ENCODE measurements at regions not wholly inside any gene's neighbourhood (a gene's known extent, or its start where the extent isn't known, plus 50 kb on each side); places are given as distances from the start of the nearest gene placed in this dataset.

- Histone ChIP-seq H3K9me2 (ENCODE audit: insufficient read depth) (no peaks in the 10 kb centered on the region), H3K4me3 (no peak overlapping the region), H3K27ac (no peak overlapping the region), H3K36me3 (ENCODE audit: low read depth) (no peaks in the 10 kb centered on the region; the same call in 1 of the 2 replicates), H3K27me3 (replicated peaks; ENCODE audit: insufficient read depth) (no peaks in the 10 kb centered on the region), H3K4me1 (ENCODE audit: insufficient read depth) (no peaks in the 10 kb centered on the region), H3F3A (ENCODE audit: insufficient read depth) (no peaks in the 10 kb centered on the region), H4K20me1 (ENCODE audit: insufficient read depth) (no peaks in the 10 kb centered on the region), H3K9ac (no peak overlapping the region), H3K9me3 (ENCODE audit: low read depth) (no peaks in the 10 kb centered on the region), H3K4me2 (ENCODE audit: unreplicated experiment) (no peak overlapping the region), H2AFZ (no peak overlapping the region), H3K79me2 (ENCODE audit: insufficient read depth) (no peaks in the 10 kb centered on the region)
- 33 to 35% methylated on average over 5 of the region's 5 CpGs for WGBS, 2 experiments (ENCODE audit: low coverage in 1 of 2, low lambda C conversion rate in 2 of 2, missing lambda C conversion rate in 2 of 2)
- in situ Hi-C loops (cut with MboI) = no loop called here
- DNase-seq = no peak
- no peak for TF ChIP-seq EZH2 (IDR thresholded peaks at IDR 0.05; ENCODE audit: insufficient read depth, poor library complexity, severe bottlenecking)
- TF ChIP-seq EZH2phosphoT487 (IDR thresholded peaks at IDR 0.05; ENCODE audit: insufficient read depth, low read depth) = no peak
Observed at GRCh38 chr18:10365901-10366300, 88.5 kb upstream of the APCDD1 start.

GRCh38 chr18:10367836-10368235 is 86.6 kb upstream of the APCDD1 start:
- H3K4me1 ChIP-seq (ENCODE audit: insufficient read depth) = no peaks in the 10 kb centered on the region
- TF ChIP-seq EZH2phosphoT487 (IDR thresholded peaks at IDR 0.05; ENCODE audit: insufficient read depth, low read depth) (no peak), EZH2 (IDR thresholded peaks at IDR 0.05; ENCODE audit: insufficient read depth, poor library complexity, severe bottlenecking) (no peak)
- no peak overlapping the region for H3K9ac ChIP-seq
- DNase-seq = peak; percentile 46
- no peaks in the 10 kb centered on the region for H3K9me2 ChIP-seq (ENCODE audit: insufficient read depth)
- H4K20me1 ChIP-seq (ENCODE audit: insufficient read depth) = no peaks in the 10 kb centered on the region
- H3K79me2 ChIP-seq (ENCODE audit: insufficient read depth) = no peaks in the 10 kb centered on the region
- H3K4me2 ChIP-seq (ENCODE audit: unreplicated experiment) = no peak overlapping the region
- in situ Hi-C loops (cut with MboI) = no loop called here
- H2AFZ ChIP-seq = no peak overlapping the region
- no peaks in the 10 kb centered on the region for H3K27me3 ChIP-seq (replicated peaks; ENCODE audit: insufficient read depth)
- H3F3A ChIP-seq (ENCODE audit: insufficient read depth) = no peaks in the 10 kb centered on the region
- H3K36me3 ChIP-seq (ENCODE audit: low read depth) = no peaks in the 10 kb centered on the region; the same call in 1 of the 2 replicates
- no peak overlapping the region for H3K4me3 ChIP-seq
- no peak overlapping the region for H3K27ac ChIP-seq
- no peaks in the 10 kb centered on the region for H3K9me3 ChIP-seq (ENCODE audit: low read depth)
- WGBS, 2 experiments (ENCODE audit: low coverage in 1 of 2, low lambda C conversion rate in 2 of 2, missing lambda C conversion rate in 2 of 2) = 40 to 57% methylated on average over 3 of the region's 3 CpGs

GRCh38 chr18:10368456-10369453 is 85.7 kb upstream of the APCDD1 start:
- 91 to 100% methylated on average over 6 to 7 of the region's 8 CpGs for WGBS, 2 experiments (ENCODE audit: low coverage in 1 of 2, low lambda C conversion rate in 2 of 2, missing lambda C conversion rate in 2 of 2)
- Histone ChIP-seq H3K27ac (no peak overlapping the region), H2AFZ (no peak overlapping the region), H3K36me3 (ENCODE audit: low read depth) (no peaks in the 10 kb centered on the region; the same call in 1 of the 2 replicates), H3K4me1 (ENCODE audit: insufficient read depth) (no peaks in the 10 kb centered on the region), H3K4me2 (ENCODE audit: unreplicated experiment) (no peak overlapping the region), H4K20me1 (ENCODE audit: insufficient read depth) (no peaks in the 10 kb centered on the region), H3K9ac (no peak overlapping the region), H3K9me3 (ENCODE audit: low read depth) (no peaks in the 10 kb centered on the region), H3K79me2 (ENCODE audit: insufficient read depth) (no peaks in the 10 kb centered on the region), H3K9me2 (ENCODE audit: insufficient read depth) (no peaks in the 10 kb centered on the region), H3F3A (ENCODE audit: insufficient read depth) (no peaks in the 10 kb centered on the region), H3K27me3 (replicated peaks; ENCODE audit: insufficient read depth) (no peaks in the 10 kb centered on the region), H3K4me3 (no peak overlapping the region)
- TF ChIP-seq EZH2phosphoT487 (IDR thresholded peaks at IDR 0.05; ENCODE audit: insufficient read depth, low read depth) = no peak
- in situ Hi-C loops (cut with MboI) = no loop called here
- no peak for DNase-seq

GRCh38 chr18:10370716-10371115 is 83.7 kb upstream of the APCDD1 start:
- WGBS, 2 experiments (ENCODE audit: low coverage in 1 of 2, low lambda C conversion rate in 2 of 2, missing lambda C conversion rate in 2 of 2) = 39 to 40% methylated on average over 7 of the region's 7 CpGs
- TF ChIP-seq EZH2phosphoT487 (IDR thresholded peaks at IDR 0.05; ENCODE audit: insufficient read depth, low read depth) = no peak
- TF ChIP-seq EZH2 (IDR thresholded peaks at IDR 0.05; ENCODE audit: insufficient read depth, poor library complexity, severe bottlenecking) = no peak
- no peak for DNase-seq
- H3K4me2 ChIP-seq (ENCODE audit: unreplicated experiment) = no peak overlapping the region
- H3K9me2 ChIP-seq (ENCODE audit: insufficient read depth) = no peaks in the 10 kb centered on the region
- no peaks in the 10 kb centered on the region for H3K27me3 ChIP-seq (replicated peaks; ENCODE audit: insufficient read depth)
- peaks cover 10% of the 10 kb centered on the region for H3K4me1 ChIP-seq (ENCODE audit: insufficient read depth)
- no peaks in the 10 kb centered on the region for H3K36me3 ChIP-seq (ENCODE audit: low read depth)
- no peak overlapping the region for H3K27ac ChIP-seq
- H4K20me1 ChIP-seq (ENCODE audit: insufficient read depth) = no peaks in the 10 kb centered on the region
- in situ Hi-C loops (cut with MboI) = no loop called here
- 0 out of 2 replicates have a peak, but pooled peaks cover 11% of the 10 kb centered on the region for H3F3A ChIP-seq (ENCODE audit: insufficient read depth)
- no peaks in the 10 kb centered on the region for H3K79me2 ChIP-seq (ENCODE audit: insufficient read depth)
- no peaks in the 10 kb centered on the region for H3K9me3 ChIP-seq (ENCODE audit: low read depth)
- H3K9ac ChIP-seq = no peak overlapping the region
- H3K4me3 ChIP-seq = no peak overlapping the region
- H2AFZ ChIP-seq = no peak overlapping the region

Data from GM23248 (cell line).